HG03565 (cell line): ENCODE measurements at regions not wholly inside any gene's neighbourhood (a gene's known extent, or its start where the extent isn't known, plus 50 kb on each side); places are given as distances from the start of the nearest gene placed in this dataset.
"Not testable (repeated sequence)": the region's sequence is repeated elsewhere in the genome, so short reads cannot be mapped to it uniquely, and the experiment has no call there.

Experiments used
- ATAC-seq: cut with Tn5 transposase; IDR thresholded peaks from one replicate; pipeline ENCODE4 v1.9.1; 2021; ENCODE audit warnings: mild to moderate bottlenecking, moderate library complexity; ENCODE audit not compliant: unreplicated experiment

GRCh38 chr21:27391990-27392389, 425.1 kb upstream of the ADAMTS5 start:
- no peak for ATAC-seq

- no peak for ATAC-seq
Observed at GRCh38 chr21:27390384-27390783, 423.5 kb upstream of the ADAMTS5 start.

- no peak for ATAC-seq
Observed at GRCh38 chr21:27388825-27389224, 421.9 kb upstream of the ADAMTS5 start.

- no peak for ATAC-seq
Observed at GRCh38 chr21:27382404-27382803, 415.5 kb upstream of the ADAMTS5 start.

DNA sequence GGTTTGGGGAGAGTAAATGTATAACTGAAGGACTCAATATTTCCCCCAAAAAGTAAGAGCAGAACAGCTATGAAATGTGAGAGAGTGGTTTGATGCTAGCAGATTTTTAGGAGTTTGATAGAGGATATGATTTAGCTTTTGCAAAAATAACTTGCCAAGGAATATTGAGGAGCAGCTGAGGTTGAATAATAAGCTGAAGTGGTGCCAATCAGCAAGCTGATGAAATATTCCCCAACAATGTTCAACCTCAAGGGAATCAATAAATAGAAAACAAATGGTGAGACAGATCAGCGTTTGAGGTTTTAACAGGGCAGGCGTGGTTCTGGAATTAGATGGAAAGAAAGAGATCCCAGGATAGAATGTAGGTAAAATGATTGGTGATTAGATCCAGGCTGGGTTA, 413.4 kb upstream of the ADAMTS5 start:
- ATAC-seq = no peak

DNA sequence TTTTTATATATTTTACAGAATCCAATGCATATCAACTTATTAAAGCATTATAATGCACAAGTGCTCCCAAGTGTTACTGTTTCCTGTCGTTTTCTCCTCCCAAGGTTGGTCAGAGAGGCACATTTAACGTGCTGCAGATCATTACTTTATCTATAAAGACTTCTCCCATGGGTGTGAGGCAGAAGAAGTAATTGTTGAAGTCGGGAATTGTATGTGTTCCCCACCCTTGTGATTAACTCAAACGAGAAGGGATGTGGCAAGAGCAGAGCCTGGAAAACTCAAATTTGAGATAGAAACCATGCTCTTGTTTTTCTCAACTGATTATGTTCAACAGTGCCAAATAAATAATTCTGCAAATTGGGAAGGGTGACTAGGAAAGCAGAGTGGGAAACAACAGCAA, 412.5 kb upstream of the ADAMTS5 start:
- ATAC-seq = no peak

GRCh38 chr21:27372381-27372780, 405.5 kb upstream of the ADAMTS5 start:
- ATAC-seq = no peak

DNA sequence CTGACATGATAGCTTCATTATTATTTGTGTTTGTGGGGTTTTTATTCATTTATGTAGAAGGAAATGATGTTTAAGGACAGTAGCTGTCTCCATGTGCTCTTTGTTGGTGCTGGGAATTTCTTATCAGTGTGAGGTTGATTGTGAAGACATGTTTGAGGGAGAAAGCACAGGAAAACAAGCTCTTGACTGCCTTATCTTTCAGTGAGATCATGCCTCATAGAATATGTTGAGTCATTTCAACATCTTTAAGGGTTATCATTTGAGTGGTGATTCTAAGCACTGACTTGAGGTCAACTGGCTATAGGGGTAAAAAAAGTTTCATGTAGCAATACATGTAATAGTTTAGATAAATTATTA, 405.1 kb upstream of the ADAMTS5 start:
- no peak for ATAC-seq

DNA sequence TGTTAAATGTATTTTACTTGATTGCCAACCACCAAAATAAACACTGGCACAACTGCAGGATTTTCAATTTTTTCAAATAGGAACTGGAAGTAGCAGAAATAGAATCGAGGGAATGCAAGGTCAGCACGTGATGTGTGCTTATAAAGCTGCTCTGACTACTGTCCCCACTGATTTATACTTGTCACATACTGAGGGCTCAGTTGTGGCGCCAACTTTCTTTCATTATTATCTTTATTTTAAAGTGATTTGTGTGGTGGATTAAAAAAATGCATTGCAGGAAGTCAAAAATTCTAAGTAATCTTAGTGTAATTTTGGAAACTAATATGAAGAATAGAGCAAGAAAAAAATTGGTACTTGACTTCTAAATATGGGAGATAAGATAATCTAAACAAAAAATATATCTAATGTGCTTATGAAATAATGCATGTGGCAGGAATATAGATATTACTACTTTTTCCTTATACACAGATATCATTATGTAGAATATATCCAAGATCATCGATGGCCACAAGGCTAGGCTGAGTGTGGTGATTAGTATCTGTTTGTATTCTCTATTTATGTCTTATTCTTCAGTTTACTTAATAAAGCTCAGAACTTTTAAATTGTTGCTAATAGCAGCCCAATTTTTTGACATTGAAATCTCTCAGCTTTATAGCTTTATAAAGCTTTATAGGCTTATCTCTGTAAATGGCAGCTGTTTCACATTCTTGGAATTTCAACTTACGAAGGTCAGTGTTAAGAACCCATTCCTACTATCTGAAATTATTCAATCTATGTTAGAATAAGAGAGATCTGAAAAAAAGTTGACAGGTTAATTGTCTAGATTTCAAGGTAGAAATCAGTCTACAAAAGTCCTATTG, 404.5 kb upstream of the ADAMTS5 start:
- no peak for ATAC-seq

DNA sequence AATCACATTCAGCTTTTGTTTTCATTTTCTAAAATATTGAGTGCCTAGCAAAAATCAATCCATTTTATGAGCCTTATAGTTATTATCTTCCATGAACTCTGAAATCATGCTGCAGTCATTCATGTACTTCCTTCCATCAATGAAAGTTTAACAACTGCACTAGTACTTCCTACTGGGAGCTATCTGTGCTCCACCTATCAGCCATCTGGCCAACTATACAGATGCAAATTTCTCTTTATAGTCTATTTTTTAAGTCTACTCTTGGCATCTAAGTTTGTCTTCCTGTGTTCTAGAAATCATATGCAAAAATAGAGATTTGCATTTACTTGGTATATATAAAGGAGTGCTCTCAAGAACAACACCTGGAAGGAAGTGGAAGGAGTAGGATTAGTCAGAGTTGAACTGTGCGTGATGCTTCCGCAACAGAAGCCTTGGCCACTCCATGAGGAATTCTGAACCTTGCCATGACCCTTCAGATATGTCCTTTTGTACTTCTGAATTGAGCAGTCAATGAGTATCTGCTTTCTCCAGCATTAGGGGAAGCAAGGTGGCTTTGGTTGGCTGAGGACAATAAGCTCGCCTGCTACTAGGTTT, 403.2 kb upstream of the ADAMTS5 start:
- no peak for ATAC-seq

GRCh38 chr21:27369234-27369633, 402.3 kb upstream of the ADAMTS5 start:
- ATAC-seq = no peak

GRCh38 chr21:27366646-27367235, 399.9 kb upstream of the ADAMTS5 start:
- ATAC-seq = no peak

DNA sequence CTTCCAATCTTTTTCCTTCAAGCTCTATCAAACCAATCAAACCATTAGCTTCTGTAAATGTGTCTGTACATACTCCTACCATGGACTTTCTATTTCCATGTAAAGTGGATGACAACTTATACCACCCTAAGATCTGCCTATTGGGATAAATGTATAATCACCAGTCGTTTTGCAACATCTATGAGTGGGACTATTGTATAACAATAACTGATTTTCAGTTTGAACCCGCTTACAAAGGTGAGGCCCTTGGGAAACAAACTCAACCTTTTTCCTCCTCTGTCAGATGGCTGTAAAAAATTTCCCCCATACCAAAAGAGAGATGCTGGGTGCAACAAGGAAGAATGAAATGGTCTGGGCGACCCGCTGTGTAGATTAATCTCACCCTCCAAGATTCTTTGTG, 399.1 kb upstream of the ADAMTS5 start:
- ATAC-seq = no peak

- no peak for ATAC-seq
Observed at GRCh38 chr21:27365394-27365793, 398.5 kb upstream of the ADAMTS5 start.

- ATAC-seq = no peak
Observed at GRCh38 chr21:27363719-27364477, 397.0 kb upstream of the ADAMTS5 start.

GRCh38 chr21:27362249-27362648, 395.4 kb upstream of the ADAMTS5 start:
- ATAC-seq = no peak

DNA sequence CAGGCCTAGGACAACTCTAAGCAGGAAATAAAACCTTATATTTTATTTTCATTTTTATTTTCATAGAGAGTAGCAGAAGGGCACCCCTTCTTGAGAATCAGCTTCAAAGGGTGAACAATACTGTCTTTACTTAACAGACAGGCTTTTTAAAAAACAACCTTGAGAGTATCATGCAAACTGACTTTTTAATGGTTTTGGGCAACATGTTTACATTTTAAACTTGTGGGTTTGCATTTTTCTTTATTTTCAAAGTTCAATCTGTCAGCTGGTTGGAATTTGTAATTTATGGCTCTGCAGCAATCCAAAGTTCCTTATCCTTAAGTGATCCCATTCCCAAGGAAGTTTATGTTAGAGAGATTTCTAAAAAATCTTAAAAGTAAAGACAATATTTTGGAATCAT, 392.3 kb upstream of the ADAMTS5 start:
- no peak for ATAC-seq

DNA sequence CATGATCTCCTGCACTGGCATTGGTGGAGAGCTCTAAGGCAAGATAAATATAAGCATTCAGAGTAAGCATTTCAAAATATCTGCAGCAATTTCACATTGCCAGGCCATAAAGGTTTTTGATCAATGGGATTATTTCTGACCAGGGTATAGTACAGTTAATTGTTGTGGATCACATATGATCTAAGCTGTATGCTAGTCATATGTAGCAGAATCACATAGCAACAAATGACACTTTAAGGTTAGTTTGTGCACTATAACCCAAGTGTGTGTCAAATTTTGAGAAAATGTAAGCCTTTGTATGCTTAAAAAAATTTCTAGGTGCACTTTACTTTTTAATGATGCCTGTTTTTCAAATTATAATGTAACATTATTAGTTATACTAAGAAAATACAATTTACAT, 386.0 kb upstream of the ADAMTS5 start:
- no peak for ATAC-seq

DNA sequence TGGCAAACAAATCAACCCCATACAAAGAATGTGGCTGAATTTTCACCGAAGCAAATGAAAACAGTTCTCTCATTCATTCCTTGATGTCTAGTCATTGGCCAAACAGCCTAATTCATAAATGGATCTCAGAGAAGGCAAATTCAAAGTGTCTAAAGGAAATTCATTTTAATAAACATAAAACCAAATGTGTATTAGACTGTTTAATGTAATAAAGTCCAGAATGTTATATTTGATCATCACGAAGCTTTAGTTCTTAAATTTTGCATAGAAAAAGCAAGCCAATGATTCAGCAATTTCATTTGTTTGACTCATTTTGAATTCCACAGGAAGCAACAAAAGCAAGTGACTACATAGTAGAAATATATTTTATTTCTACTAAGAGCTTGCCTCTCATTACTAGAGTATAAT, 379.2 kb upstream of the ADAMTS5 start:
- no peak for ATAC-seq

DNA sequence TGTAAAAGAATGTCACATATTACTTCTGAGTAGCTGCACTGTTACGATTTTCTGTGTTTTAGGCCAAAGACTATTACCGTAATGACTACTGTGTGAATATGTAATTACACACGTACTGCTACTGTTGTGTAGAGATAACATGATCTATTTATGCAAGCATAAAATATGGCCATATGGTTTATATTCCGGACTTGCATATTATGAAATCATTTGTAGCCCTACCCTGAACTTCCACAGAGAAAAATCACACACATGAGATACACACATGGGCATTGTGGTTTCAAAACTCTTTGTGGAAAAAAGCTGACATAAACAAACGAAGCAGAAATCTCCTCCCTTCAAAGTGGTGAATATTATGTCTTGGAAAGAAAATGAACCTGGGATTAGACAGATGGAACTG, 373.0 kb upstream of the ADAMTS5 start:
- ATAC-seq = no peak

DNA sequence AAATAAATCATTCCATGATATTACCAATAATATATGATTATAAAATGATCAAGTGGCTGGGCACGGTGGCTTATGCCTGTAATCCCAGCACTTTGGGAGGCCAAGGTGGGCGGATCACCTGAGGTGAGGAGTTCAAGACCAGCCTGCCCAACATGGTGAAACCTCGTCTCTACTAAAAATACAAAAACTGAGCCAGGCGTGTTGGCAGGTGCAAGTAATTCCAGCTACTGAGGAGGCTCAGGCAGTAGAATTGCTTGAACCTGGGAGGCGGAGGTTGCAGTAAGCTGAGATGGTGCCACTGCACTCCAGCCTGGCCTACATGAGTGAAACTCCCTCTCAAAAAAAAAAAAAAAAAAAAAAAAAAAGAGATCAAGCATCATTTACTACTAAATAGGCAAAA, 371.1 kb upstream of the ADAMTS5 start:
- not testable (repeated sequence) for ATAC-seq

DNA sequence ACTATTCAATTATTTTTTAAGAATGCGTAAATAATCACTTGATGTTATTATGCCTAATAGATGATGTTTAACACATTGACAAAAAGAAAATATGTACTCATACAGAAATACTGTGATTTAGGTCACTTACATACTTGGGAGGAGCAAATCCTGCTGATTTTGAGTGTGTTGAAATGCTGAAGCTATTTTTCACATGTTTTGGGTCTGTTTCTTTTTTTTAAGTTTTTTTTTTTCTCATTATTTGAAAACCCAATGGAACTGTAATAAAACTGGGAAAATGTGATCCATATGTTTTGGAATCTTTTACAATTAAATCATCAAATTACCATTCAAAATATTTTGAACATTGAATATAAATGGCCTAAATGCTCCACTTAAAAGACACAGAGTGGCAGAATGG, 366.2 kb upstream of the ADAMTS5 start:
- ATAC-seq = no peak
